ENCODE measurements at regions not wholly inside any gene's neighbourhood (a gene's known extent, or its start where the extent isn't known, plus 50 kb on each side); places are given as distances from the start of the nearest gene placed in this dataset.

DNA sequence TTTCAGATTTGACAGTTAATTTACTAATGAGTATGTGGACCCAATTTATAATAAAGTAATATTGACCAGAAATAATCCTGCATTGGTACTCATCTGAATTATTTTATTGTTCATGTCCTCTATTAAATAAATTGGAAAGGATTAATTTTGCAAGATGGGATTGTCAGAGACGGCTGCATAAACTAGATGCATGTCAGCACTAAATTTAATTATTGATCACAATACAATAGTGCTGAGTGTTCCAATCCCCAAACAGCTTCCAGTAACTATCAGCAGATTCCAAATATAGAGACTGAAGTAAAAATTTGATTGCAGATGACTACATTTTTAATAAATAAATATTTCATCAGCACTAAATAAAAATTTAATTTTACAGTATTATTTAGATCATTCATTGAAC is 387.2 kb downstream of the GRB14 start:
- TF ChIP-seq, protein P1, sequence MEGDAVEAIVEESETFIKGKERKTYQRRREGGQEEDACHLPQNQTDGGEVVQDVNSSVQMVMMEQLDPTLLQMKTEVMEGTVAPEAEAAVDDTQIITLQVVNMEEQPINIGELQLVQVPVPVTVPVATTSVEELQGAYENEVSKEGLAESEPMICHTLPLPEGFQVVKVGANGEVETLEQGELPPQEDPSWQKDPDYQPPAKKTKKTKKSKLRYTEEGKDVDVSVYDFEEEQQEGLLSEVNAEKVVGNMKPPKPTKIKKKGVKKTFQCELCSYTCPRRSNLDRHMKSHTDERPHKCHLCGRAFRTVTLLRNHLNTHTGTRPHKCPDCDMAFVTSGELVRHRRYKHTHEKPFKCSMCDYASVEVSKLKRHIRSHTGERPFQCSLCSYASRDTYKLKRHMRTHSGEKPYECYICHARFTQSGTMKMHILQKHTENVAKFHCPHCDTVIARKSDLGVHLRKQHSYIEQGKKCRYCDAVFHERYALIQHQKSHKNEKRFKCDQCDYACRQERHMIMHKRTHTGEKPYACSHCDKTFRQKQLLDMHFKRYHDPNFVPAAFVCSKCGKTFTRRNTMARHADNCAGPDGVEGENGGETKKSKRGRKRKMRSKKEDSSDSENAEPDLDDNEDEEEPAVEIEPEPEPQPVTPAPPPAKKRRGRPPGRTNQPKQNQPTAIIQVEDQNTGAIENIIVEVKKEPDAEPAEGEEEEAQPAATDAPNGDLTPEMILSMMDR (IDR thresholded peaks at IDR 0.05; ENCODE audit: poor library complexity, severe bottlenecking) = no peak
- H3K36me3 ChIP-seq (ENCODE audit: low read depth) = no peaks in the 10 kb centered on the region
- H3K27me3 ChIP-seq (ENCODE audit: insufficient read depth, poor library complexity, severe bottlenecking) = peaks cover 7% of the 10 kb centered on the region
- no peak overlapping the region for H3K27ac ChIP-seq (ENCODE audit: poor library complexity, severe bottlenecking)
- no peak overlapping the region for H3K4me3 ChIP-seq (ENCODE audit: severe bottlenecking)
- DNase-seq (ENCODE audit: low spot score) (no peak), ATAC-seq (ENCODE audit: low read depth) (no peak)
- no peaks in the 10 kb centered on the region for H3K4me1 ChIP-seq (ENCODE audit: insufficient read depth, poor library complexity, severe bottlenecking)
- no peaks in the 10 kb centered on the region for H3K9me3 ChIP-seq (ENCODE audit: severe bottlenecking)

DNA sequence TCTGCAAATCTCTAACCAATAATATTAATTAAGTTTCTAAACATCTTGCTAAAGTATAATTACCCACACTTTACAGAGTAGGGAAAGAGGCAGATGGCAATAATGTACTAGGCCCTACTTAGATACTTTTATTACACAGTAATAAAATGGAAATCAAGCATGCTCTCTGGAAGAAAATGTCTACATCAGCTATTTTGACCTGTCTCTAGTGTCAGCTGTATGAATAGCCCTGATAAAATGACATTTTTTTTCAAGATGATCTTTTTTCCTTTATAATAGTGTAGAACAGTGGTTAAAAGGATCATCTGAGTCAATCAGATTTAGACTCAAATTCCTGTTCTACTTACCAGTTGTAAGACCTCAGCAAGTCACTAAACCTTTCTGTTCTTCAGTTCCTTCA is 397.3 kb downstream of the GRB14 start:
- DNase-seq (ENCODE audit: low spot score) = no peak
- Histone ChIP-seq H3K4me1 (ENCODE audit: insufficient read depth, poor library complexity, severe bottlenecking) (no peaks in the 10 kb centered on the region), H3K27me3 (ENCODE audit: insufficient read depth, poor library complexity, severe bottlenecking) (no peaks in the 10 kb centered on the region), H3K36me3 (ENCODE audit: low read depth) (no peaks in the 10 kb centered on the region), H3K4me3 (ENCODE audit: severe bottlenecking) (no peak overlapping the region), H3K9me3 (ENCODE audit: severe bottlenecking) (no peaks in the 10 kb centered on the region), H3K27ac (ENCODE audit: poor library complexity, severe bottlenecking) (no peak overlapping the region)
- TF ChIP-seq, protein P1 (IDR thresholded peaks at IDR 0.05; ENCODE audit: poor library complexity, severe bottlenecking) = no peak
- ATAC-seq (ENCODE audit: low read depth) = no peak

DNA sequence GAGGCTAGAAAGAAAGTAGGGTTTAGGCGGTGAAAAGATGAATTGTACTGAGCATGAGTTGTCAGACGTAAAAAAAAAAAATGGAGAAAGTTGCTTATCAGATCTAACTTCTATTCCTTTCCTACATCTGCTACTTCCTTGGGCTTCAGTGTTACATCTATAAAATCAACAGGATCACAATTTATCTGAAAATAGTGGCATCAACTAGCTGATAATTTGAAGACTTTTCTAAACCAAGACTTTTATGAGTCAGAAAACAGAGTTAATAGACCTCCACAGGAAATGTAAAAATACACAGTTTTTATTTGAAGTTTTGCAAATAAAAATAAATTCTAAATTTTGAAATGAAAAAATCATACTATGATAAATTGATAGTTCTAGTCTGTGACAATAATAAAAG is 399.8 kb downstream of the GRB14 start:
- no peaks in the 10 kb centered on the region for H3K27me3 ChIP-seq (ENCODE audit: insufficient read depth, poor library complexity, severe bottlenecking)
- no peak overlapping the region for H3K4me3 ChIP-seq (ENCODE audit: severe bottlenecking)
- DNase-seq (ENCODE audit: low spot score) = no peak
- H3K36me3 ChIP-seq (ENCODE audit: low read depth) = no peaks in the 10 kb centered on the region
- no peak overlapping the region for H3K27ac ChIP-seq (ENCODE audit: poor library complexity, severe bottlenecking)
- TF ChIP-seq, protein P1 (IDR thresholded peaks at IDR 0.05; ENCODE audit: poor library complexity, severe bottlenecking) = no peak
- no peak for ATAC-seq (ENCODE audit: low read depth)
- H3K4me1 ChIP-seq (ENCODE audit: insufficient read depth, poor library complexity, severe bottlenecking) = no peaks in the 10 kb centered on the region
- H3K9me3 ChIP-seq (ENCODE audit: severe bottlenecking) = no peaks in the 10 kb centered on the region

DNA sequence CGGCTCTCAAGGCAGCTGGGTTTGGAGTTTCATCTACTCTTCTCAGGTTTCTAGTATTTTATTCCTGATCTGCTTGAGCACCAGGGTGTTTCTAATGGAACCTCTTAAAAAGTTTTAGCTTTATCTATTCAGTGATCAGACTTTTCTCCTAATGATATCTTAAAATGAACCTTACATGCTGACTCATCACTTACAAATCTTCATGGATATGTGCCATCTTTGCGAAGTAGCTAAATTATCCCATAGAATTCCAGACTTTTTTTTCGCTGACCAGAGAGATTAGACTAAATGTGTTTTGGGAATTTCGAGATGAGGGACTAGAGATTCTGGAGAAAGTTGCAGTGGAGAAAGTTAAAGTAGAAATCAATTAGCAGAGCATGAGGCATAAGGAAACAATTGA is 401.0 kb downstream of the GRB14 start:
- no peak for ATAC-seq (ENCODE audit: low read depth)
- H3K36me3 ChIP-seq (ENCODE audit: low read depth) = no peaks in the 10 kb centered on the region
- no peak overlapping the region for H3K4me3 ChIP-seq (ENCODE audit: severe bottlenecking)
- TF ChIP-seq, protein P1 (IDR thresholded peaks at IDR 0.05; ENCODE audit: poor library complexity, severe bottlenecking) = no peak
- no peaks in the 10 kb centered on the region for H3K4me1 ChIP-seq (ENCODE audit: insufficient read depth, poor library complexity, severe bottlenecking)
- no peaks in the 10 kb centered on the region for H3K27me3 ChIP-seq (ENCODE audit: insufficient read depth, poor library complexity, severe bottlenecking)
- H3K27ac ChIP-seq (ENCODE audit: poor library complexity, severe bottlenecking) = no peak overlapping the region
- DNase-seq (ENCODE audit: low spot score) = no peak
- no peaks in the 10 kb centered on the region for H3K9me3 ChIP-seq (ENCODE audit: severe bottlenecking)

DNA sequence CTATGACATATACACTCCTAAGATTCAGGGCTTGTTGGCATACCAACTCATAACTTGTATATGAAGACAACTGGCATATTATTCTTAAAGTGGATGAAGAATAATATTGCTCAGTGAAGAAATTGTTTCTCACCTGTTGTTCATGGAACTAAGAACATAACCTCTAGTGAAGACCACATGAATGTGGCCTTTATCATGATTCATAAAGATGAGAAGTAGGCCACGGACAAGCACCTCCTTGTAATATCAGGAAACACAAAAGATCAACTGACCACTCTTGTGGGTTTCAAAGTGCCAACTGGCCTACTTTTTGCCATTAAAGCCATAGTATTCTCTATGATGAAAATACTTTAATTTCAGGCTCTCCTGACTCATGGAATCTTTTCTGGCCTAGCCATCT is 407.4 kb downstream of the GRB14 start:
- no peaks in the 10 kb centered on the region for H3K27me3 ChIP-seq (ENCODE audit: insufficient read depth, poor library complexity, severe bottlenecking)
- H3K9me3 ChIP-seq (ENCODE audit: severe bottlenecking) = no peaks in the 10 kb centered on the region
- TF ChIP-seq, protein P1 (IDR thresholded peaks at IDR 0.05; ENCODE audit: poor library complexity, severe bottlenecking) = no peak
- H3K27ac ChIP-seq (ENCODE audit: poor library complexity, severe bottlenecking) = no peak overlapping the region
- H3K4me1 ChIP-seq (ENCODE audit: insufficient read depth, poor library complexity, severe bottlenecking) = no peaks in the 10 kb centered on the region
- ATAC-seq (ENCODE audit: low read depth) (no peak), DNase-seq (ENCODE audit: low spot score) (no peak)
- H3K4me3 ChIP-seq (ENCODE audit: severe bottlenecking) = no peak overlapping the region
- no peaks in the 10 kb centered on the region for H3K36me3 ChIP-seq (ENCODE audit: low read depth)
